Peyer's patch (tissue), 4 donors: ENCODE measurements at regions not wholly inside any gene's neighbourhood (a gene's known extent, or its start where the extent isn't known, plus 50 kb on each side); places are given as distances from the start of the nearest gene placed in this dataset.
"Not testable (repeated sequence)": the region's sequence is repeated elsewhere in the genome, so short reads cannot be mapped to it uniquely, and the experiment has no call there.

Experiments
- POLR2A ChIP-seq, 2 donors: fragments of 450-650 bp; IDR thresholded peaks; one replicate each; pipeline ENCODE4 v1.5.1; 2017; ENCODE audit warnings: antibody characterized with exemption in 2 of 2, mild to moderate bottlenecking in 2 of 2, moderate library complexity in 2 of 2
- TF ChIP-seq, protein P1 (sequence below), 6 experiments: fragments of 450-650 bp in 4 of 6; fragments of 200-600 bp in 2 of 6; sonication (generic) in 1 of 6; IDR thresholded peaks; one replicate each; pipeline ENCODE4 v1.5.1; 2017 to 2019; ENCODE audit warnings: antibody characterized with exemption in 6 of 6, mild to moderate bottlenecking in 3 of 6, moderate library complexity in 1 of 6

DNA sequence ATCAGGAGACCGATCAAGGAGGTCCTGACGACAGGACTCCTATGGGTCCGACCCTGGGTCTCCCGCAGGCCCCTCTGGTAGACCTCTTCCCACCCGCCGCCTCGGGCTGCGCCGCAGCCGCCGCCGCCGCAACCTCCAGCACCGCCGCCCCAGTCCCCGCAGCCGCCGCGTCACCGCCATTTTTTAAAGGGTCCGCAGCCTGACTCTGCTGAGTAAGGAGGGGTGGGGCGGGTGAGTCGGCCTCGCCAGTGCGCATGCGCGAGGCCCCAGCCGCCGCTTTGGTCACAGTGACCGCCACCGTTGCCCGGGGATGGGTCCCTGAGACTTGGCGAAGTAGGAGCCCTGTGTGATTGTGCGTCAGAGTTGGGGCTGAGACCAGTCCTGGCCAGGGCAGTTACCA is 1401.9 kb upstream of the PCDH10 start:
- TF ChIP-seq, protein P1, sequence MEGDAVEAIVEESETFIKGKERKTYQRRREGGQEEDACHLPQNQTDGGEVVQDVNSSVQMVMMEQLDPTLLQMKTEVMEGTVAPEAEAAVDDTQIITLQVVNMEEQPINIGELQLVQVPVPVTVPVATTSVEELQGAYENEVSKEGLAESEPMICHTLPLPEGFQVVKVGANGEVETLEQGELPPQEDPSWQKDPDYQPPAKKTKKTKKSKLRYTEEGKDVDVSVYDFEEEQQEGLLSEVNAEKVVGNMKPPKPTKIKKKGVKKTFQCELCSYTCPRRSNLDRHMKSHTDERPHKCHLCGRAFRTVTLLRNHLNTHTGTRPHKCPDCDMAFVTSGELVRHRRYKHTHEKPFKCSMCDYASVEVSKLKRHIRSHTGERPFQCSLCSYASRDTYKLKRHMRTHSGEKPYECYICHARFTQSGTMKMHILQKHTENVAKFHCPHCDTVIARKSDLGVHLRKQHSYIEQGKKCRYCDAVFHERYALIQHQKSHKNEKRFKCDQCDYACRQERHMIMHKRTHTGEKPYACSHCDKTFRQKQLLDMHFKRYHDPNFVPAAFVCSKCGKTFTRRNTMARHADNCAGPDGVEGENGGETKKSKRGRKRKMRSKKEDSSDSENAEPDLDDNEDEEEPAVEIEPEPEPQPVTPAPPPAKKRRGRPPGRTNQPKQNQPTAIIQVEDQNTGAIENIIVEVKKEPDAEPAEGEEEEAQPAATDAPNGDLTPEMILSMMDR (IDR thresholded peaks at IDR 0.05), result not testable (repeated sequence)
- not testable (repeated sequence) for TF ChIP-seq POLR2A (IDR thresholded peaks at IDR 0.05)
